T-helper 2 cell treated with Interferon-gamma antibody and Interleukin-4, amounts not matched to agents 5 μg/mL and 100 μg/mL, for 36 hours (primary cell): ENCODE measurements at regions not wholly inside any gene's neighbourhood (a gene's known extent, or its start where the extent isn't known, plus 50 kb on each side); places are given as distances from the start of the nearest gene placed in this dataset.
"Not testable (repeated sequence)": the region's sequence is repeated elsewhere in the genome, so short reads cannot be mapped to it uniquely, and the experiment has no call there.

Source experiments
- DNase-seq: peaks from one replicate; pipeline ENCODE4 v3.0.0; 2021; ENCODE audit warnings: low spot score
- H3K27ac Mint-ChIP-seq: one replicate; pipeline ENCODE4 v1.8.0; 2021; ENCODE audit warnings: mild to moderate bottlenecking, mixed read lengths
- H3K27me3 Mint-ChIP-seq: one replicate; pipeline ENCODE4 v1.8.0; 2021; ENCODE audit warnings: low read depth, mixed read lengths
- H3K36me3 Mint-ChIP-seq: one replicate; pipeline ENCODE4 v1.8.0; 2021; ENCODE audit warnings: low read depth, mixed read lengths
- H3K4me1 Mint-ChIP-seq: one replicate; pipeline ENCODE4 v1.8.0; 2021; ENCODE audit warnings: low read depth, mixed read lengths
- H3K4me3 Mint-ChIP-seq: one replicate; pipeline ENCODE4 v1.8.0; 2022; ENCODE audit warnings: mild to moderate bottlenecking, moderate library complexity, mixed read lengths
- H3K9me3 Mint-ChIP-seq: one replicate; pipeline ENCODE4 v1.8.0; 2021; ENCODE audit warnings: mixed read lengths

GRCh38 chrX:46330513-46330912 lies 214.7 kb downstream of the ZNF674 start:
- peaks cover 12% of the 10 kb centered on the region for H3K4me1 Mint-ChIP-seq
- no peak overlapping the region for H3K27ac Mint-ChIP-seq
- peaks cover 3% of the 10 kb centered on the region for H3K9me3 Mint-ChIP-seq
- no peak for DNase-seq
- H3K4me3 Mint-ChIP-seq, result no peak overlapping the region
- H3K27me3 Mint-ChIP-seq, result no peaks in the 10 kb centered on the region
- H3K36me3 Mint-ChIP-seq, result peaks cover 3% of the 10 kb centered on the region

GRCh38 chrX:46328133-46328532 lies 217.1 kb downstream of the ZNF674 start:
- no peak overlapping the region for H3K27ac Mint-ChIP-seq
- H3K27me3 Mint-ChIP-seq, result no peaks in the 10 kb centered on the region
- no peak overlapping the region for H3K4me3 Mint-ChIP-seq
- DNase-seq, result no peak
- H3K36me3 Mint-ChIP-seq, result no peaks in the 10 kb centered on the region
- H3K4me1 Mint-ChIP-seq, result peaks cover 22% of the 10 kb centered on the region
- H3K9me3 Mint-ChIP-seq, result no peaks in the 10 kb centered on the region

- Mint-ChIP-seq H3K27me3 (no peaks in the 10 kb centered on the region), H3K36me3 (no peaks in the 10 kb centered on the region), H3K4me3 (no peak overlapping the region), H3K9me3 (no peaks in the 10 kb centered on the region), H3K27ac (no peak overlapping the region), H3K4me1 (peaks cover 26% of the 10 kb centered on the region)
- no peak for DNase-seq
Measured at GRCh38 chrX:46327566-46328115, 217.6 kb downstream of the ZNF674 start.

DNA sequence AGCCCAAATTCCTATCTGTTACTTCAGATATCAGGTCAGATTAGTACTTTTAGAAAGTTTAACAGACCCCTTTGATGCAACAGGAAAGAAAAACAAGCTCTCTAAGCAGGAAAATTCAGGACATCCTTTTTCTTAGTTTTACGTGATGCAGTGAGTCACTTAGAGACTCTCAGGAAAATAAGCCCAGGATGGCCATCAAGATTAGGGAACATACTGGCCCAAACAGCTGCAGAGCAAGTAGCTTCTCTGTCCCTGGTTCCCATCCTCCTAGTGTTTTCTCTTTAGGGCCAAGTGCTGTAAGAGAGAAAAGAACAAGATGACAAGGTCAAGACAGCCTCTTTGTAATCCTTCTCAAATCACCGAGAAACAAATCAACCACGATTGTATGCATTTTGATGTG lies 219.1 kb downstream of the ZNF674 start:
- no peak for DNase-seq
- H3K9me3 Mint-ChIP-seq, result no peaks in the 10 kb centered on the region
- peaks cover 37% of the 10 kb centered on the region for H3K4me1 Mint-ChIP-seq
- H3K4me3 Mint-ChIP-seq, result no peak overlapping the region
- H3K27ac Mint-ChIP-seq, result no peak overlapping the region
- no peaks in the 10 kb centered on the region for H3K27me3 Mint-ChIP-seq
- no peaks in the 10 kb centered on the region for H3K36me3 Mint-ChIP-seq

- Mint-ChIP-seq H3K27me3 (no peaks in the 10 kb centered on the region), H3K27ac (no peak overlapping the region), H3K4me3 (no peak overlapping the region), H3K9me3 (no peaks in the 10 kb centered on the region), H3K4me1 (peaks cover 45% of the 10 kb centered on the region), H3K36me3 (no peaks in the 10 kb centered on the region)
- DNase-seq, result peak; percentile 69
Measured at GRCh38 chrX:46325312-46325877, 219.8 kb downstream of the ZNF674 start.

DNA sequence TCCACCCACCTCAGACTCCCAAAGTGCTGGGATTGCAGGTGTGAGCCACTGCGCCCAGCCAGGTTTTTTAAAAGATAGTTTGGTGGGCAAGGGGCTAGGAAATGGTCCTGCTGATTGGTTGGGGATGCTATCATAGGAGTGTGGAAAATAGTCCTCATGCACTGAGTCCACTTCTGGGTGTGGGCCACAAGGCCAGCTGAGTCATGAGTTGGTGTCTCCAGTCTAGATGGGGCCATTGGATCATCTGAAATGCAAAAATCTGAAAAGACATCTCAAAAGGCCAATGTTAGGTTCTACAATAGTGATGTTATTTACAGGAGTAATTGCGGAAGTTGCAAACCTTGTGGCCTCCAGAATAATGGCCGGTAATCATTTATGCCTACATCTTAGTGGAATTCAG lies 221.1 kb downstream of the ZNF674 start:
- DNase-seq, result no peak
- Mint-ChIP-seq H3K4me1 (peaks cover 57% of the 10 kb centered on the region), H3K9me3 (no peaks in the 10 kb centered on the region), H3K27me3 (no peaks in the 10 kb centered on the region), H3K27ac (no peak overlapping the region), H3K36me3 (no peaks in the 10 kb centered on the region), H3K4me3 (no peak overlapping the region)

- H3K4me3 Mint-ChIP-seq, H3K9me3 Mint-ChIP-seq, H3K36me3 Mint-ChIP-seq, H3K27ac Mint-ChIP-seq, H3K27me3 Mint-ChIP-seq: not testable (repeated sequence)
- peaks cover 57% of the 10 kb centered on the region for H3K4me1 Mint-ChIP-seq
- DNase-seq, result peak; percentile 6
Measured at GRCh38 chrX:46322929-46323328, 222.3 kb downstream of the ZNF674 start.

GRCh38 chrX:46321676-46322075 lies 223.5 kb downstream of the ZNF674 start:
- Mint-ChIP-seq H3K27me3 (no peaks in the 10 kb centered on the region), H3K4me1 (peaks cover 58% of the 10 kb centered on the region), H3K27ac (peak overlapping the region; percentile 65), H3K9me3 (no peaks in the 10 kb centered on the region), H3K4me3 (no peak overlapping the region), H3K36me3 (no peaks in the 10 kb centered on the region)
- DNase-seq, result no peak

DNA sequence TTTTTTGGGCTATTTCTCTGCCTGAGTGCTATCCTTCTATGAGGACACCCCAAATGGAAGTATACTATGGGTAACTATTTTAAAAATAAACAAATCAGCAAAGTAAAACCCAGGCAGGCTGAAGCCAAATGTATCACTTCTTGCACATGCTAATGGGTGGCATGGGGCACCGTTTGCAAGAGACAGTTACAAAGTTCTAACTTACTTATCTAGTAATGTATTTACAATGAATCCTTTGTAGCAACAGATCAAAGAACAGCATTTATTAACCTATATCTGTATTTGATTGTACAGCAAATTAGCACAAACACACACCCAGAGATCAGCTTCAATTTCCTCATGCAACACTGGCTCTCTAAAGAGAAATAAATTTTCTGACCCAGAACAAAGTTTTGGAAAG lies 225.5 kb downstream of the ZNF674 start:
- Mint-ChIP-seq H3K27ac (peak overlapping the region; percentile 80), H3K4me1 (peaks cover 47% of the 10 kb centered on the region), H3K9me3 (no peaks in the 10 kb centered on the region), H3K27me3 (no peaks in the 10 kb centered on the region), H3K36me3 (no peaks in the 10 kb centered on the region), H3K4me3 (peak overlapping the region; percentile 37)
- no peak for DNase-seq

DNA sequence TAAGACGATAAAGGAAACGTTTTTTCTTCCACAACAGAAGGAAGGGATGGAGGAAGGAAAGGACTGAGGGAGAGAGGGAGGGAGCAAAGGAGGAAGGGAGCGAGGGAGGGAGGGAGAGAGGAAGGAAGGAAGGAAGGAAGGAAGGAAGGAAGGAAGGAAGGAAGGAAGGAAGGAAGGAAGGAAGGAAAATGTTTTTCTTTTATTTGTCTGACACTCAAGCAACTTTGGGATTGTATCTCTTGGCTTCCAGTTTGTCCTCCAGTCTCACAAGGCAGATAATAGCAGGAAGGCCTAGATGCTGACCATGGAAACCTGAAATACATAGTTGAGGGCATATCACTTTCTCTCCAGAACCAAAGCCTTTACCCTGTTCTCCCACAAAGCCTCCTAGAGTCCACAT lies 226.7 kb downstream of the ZNF674 start:
- H3K9me3 Mint-ChIP-seq, result no peaks in the 10 kb centered on the region
- H3K27me3 Mint-ChIP-seq, result no peaks in the 10 kb centered on the region
- DNase-seq, result no peak
- no peaks in the 10 kb centered on the region for H3K36me3 Mint-ChIP-seq
- H3K4me3 Mint-ChIP-seq, result no peak overlapping the region
- no peak overlapping the region for H3K27ac Mint-ChIP-seq
- H3K4me1 Mint-ChIP-seq, result peaks cover 44% of the 10 kb centered on the region

DNA sequence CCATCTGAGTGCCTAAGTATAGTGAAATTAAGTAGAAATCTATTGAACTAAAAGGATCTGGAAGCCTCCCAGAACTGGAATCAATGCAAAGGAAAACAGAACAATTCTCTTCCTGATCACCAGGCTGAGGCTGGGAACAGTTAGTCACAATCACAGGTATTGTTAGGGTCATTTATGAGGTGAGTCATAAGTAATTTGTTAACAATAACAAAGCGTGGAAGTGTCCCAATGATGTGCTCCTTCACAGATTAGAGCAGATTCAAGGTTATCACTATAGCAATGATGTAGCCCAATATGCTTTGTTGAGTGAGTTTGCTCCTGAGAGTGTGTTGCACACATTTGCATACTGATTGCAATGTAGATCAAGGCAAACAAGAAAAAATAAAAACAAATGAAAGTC lies 228.1 kb downstream of the ZNF674 start:
- Mint-ChIP-seq H3K27me3 (no peaks in the 10 kb centered on the region), H3K4me3 (no peak overlapping the region), H3K36me3 (no peaks in the 10 kb centered on the region), H3K27ac (no peak overlapping the region), H3K4me1 (peaks cover 34% of the 10 kb centered on the region), H3K9me3 (no peaks in the 10 kb centered on the region)
- DNase-seq, result no peak

GRCh38 chrX:46311581-46312120 lies 233.6 kb downstream of the ZNF674 start:
- Mint-ChIP-seq H3K9me3 (no peaks in the 10 kb centered on the region), H3K27me3 (no peaks in the 10 kb centered on the region), H3K36me3 (no peaks in the 10 kb centered on the region), H3K27ac (no peak overlapping the region), H3K4me3 (no peak overlapping the region), H3K4me1 (peaks cover 4% of the 10 kb centered on the region)
- no peak for DNase-seq

DNA sequence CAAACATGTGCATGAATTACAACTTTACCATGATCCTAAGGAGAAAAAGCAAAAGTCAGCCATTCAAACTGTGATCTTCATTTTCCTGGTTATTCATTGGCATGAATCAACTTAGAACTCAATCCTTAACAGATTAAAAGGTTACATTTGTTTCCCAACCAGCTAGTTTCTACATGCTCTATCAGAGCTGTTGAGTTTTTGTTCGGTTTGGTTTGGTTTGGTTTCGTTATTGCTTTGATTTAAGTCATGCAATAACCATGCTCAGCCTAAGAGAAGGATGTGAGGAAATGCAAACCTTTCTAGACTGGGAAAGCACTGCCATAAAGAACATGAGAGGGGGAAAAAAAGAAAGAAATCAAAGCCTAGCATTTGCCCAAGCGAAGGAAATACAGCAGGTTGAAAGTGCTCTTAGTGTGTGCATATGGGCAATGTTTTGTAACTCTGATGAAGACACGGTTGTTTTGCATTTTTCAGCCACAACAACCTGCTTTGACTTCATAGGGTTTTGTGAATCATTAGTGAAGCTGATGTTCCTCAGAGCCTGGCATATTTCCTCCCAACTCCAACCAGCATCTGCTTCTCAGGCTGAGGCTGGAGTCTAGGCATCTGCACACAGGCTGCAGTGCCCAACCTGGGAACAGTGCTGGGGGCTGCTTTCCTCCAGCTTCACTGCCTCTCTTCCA lies 234.3 kb downstream of the ZNF674 start:
- Mint-ChIP-seq H3K36me3 (no peaks in the 10 kb centered on the region), H3K4me1 (peaks cover 4% of the 10 kb centered on the region), H3K27me3 (no peaks in the 10 kb centered on the region), H3K4me3 (peak overlapping the region; percentile 16), H3K27ac (no peak overlapping the region), H3K9me3 (peaks cover 4% of the 10 kb centered on the region)
- DNase-seq, result no peak

DNA sequence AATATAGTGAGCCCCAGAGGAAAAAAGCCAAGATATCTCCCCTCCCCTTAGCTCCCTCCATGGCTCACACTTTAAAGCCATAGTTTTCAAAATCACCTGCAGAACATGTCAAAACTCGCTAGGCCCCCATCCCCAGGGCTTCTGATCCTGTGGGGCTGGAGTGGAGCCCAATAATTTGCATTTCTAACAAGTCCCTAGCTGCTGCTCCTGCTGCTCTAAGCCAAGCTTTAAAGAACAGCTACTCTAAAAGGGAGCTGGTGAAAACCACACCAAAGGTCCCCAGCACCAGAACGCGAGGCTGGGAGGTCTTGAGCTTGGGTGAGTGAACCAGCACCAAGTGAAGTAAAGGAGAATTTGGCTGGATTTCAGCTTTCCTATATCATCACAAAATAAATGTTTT lies 237.1 kb downstream of the ZNF674 start:
- Mint-ChIP-seq H3K4me3 (no peak overlapping the region), H3K9me3 (peaks cover 17% of the 10 kb centered on the region), H3K4me1 (peaks cover 4% of the 10 kb centered on the region), H3K36me3 (no peaks in the 10 kb centered on the region), H3K27me3 (no peaks in the 10 kb centered on the region), H3K27ac (no peak overlapping the region)
- DNase-seq, result no peak
